PC-3 (cell line): ENCODE measurements at regions not wholly inside any gene's neighbourhood (a gene's known extent, or its start where the extent isn't known, plus 50 kb on each side); places are given as distances from the start of the nearest gene placed in this dataset.

Source experiments
- ATAC-seq: fragments of 200-7000 bp; cut with Tn5 transposase; 2 replicates; pipeline ENCODE4 v1.9.1; 2020; ENCODE audit warnings: mild to moderate bottlenecking, moderate library complexity
- BruUV-seq: library from RNA; stranded (reverse); fragments of 400-500 nt; replicated peaks from 2 replicates; lab custom pipeline; 2021; lab: Mats Ljungman, UMichigan
- CTCF ChIA-PET: fragments of 300-600 bp; sonication (Branson Sonifier 250); formaldehyde crosslinking; loops from one replicate; lab custom pipeline; 2022; ENCODE audit warnings: antibody characterized with exemption; lab: Charles Lee
- POLR2A ChIA-PET: fragments of 300-600 bp; sonication (Branson Sonifier 250); formaldehyde crosslinking; loops from one replicate; lab custom pipeline; 2022; ENCODE audit warnings: antibody characterized with exemption; ENCODE audit not compliant: unreplicated experiment; lab: Charles Lee
- DNase-seq: peaks from one replicate; pipeline ENCODE4 v3.0.0-alpha.2; 2015
- H2AFZ ChIP-seq: fragments of 300-600 bp; sonication (generic); 2 replicates; pipeline ENCODE4 v1.6.0; 2016; ENCODE audit warnings: antibody characterized with exemption, low read length
- H3F3A ChIP-seq: fragments of 300-600 bp; sonication (generic); one replicate; pipeline ENCODE4 v1.6.0; 2017; ENCODE audit warnings: antibody characterized with exemption, low read length, control low read depth, mild to moderate bottlenecking; ENCODE audit not compliant: unreplicated experiment
- H3K27ac ChIP-seq: fragments of 300-600 bp; sonication (generic); 2 replicates; pipeline ENCODE4 v1.5.1; 2016; ENCODE audit warnings: mild to moderate bottlenecking, low read length
- H3K27me3 ChIP-seq: fragments of 300-600 bp; sonication (generic); 2 replicates; pipeline ENCODE4 v1.6.1; 2016; ENCODE audit warnings: low read length, mixed read lengths
- H3K36me3 ChIP-seq: fragments of 300-600 bp; sonication (generic); 2 replicates; pipeline ENCODE4 v1.6.1; 2016; ENCODE audit warnings: low read depth, mixed run types, low read length, mixed read lengths
- H3K4me1 ChIP-seq: fragments of 300-600 bp; sonication (generic); 2 replicates; pipeline ENCODE4 v1.5.1; 2016; ENCODE audit warnings: low read length; ENCODE audit not compliant: insufficient read depth
- H3K4me2 ChIP-seq: fragments of 300-600 bp; sonication (generic); 2 replicates; pipeline ENCODE4 v1.6.0; 2016; ENCODE audit warnings: low read length
- H3K4me3 ChIP-seq: fragments of 300-600 bp; sonication (generic); 2 replicates; pipeline ENCODE4 v1.5.1; 2016; ENCODE audit warnings: mild to moderate bottlenecking, low read length, mixed read lengths
- H3K79me2 ChIP-seq: fragments of 300-600 bp; sonication (generic); 2 replicates; pipeline ENCODE4 v1.6.1; 2017; ENCODE audit warnings: low read length, mixed read lengths
- H3K9ac ChIP-seq: fragments of 300-600 bp; sonication (generic); 2 replicates; pipeline ENCODE4 v1.6.0; 2016; ENCODE audit warnings: mild to moderate bottlenecking, low read length
- H3K9me2 ChIP-seq: fragments of 300-600 bp; sonication (generic); replicated peaks from 2 replicates; pipeline ENCODE4 v1.6.1; 2016; ENCODE audit warnings: mixed run types, low read length, mixed read lengths
- H3K9me3 ChIP-seq: fragments of 300-600 bp; sonication (generic); 2 replicates; pipeline ENCODE4 v1.6.1; 2016; ENCODE audit warnings: low read length, mixed read lengths
- H4K20me1 ChIP-seq: fragments of 300-600 bp; sonication (generic); 2 replicates; pipeline ENCODE4 v1.6.1; 2016; ENCODE audit warnings: low read length, mixed read lengths
- EZH2 ChIP-seq: fragments of 300-600 bp; sonication (generic); IDR thresholded peaks from one replicate; pipeline ENCODE4 v1.6.1; 2017; ENCODE audit warnings: antibody characterized with exemption, mild to moderate bottlenecking, low read length; ENCODE audit not compliant: unreplicated experiment
- EZH2phosphoT487 ChIP-seq: fragments of 300-600 bp; sonication (generic); IDR thresholded peaks from 2 replicates; pipeline ENCODE4 v1.6.1; 2018; ENCODE audit warnings: mild to moderate bottlenecking, antibody characterized with exemption, low read length, borderline replicate concordance
- intact Hi-C: fragments of 100-400 bp; cut with micrococcal nuclease; formaldehyde crosslinking; loops from 2 replicates; pipeline ENCODE4 v1.9.0; 2023
- TF ChIP-seq, protein P1 (sequence below): fragments of 300-600 bp; sonication (generic); conservative IDR thresholded peaks from 2 replicates; pipeline ENCODE4 v1.5.1; 2017; ENCODE audit warnings: antibody characterized with exemption, low read depth, mild to moderate bottlenecking, low read length

DNA sequence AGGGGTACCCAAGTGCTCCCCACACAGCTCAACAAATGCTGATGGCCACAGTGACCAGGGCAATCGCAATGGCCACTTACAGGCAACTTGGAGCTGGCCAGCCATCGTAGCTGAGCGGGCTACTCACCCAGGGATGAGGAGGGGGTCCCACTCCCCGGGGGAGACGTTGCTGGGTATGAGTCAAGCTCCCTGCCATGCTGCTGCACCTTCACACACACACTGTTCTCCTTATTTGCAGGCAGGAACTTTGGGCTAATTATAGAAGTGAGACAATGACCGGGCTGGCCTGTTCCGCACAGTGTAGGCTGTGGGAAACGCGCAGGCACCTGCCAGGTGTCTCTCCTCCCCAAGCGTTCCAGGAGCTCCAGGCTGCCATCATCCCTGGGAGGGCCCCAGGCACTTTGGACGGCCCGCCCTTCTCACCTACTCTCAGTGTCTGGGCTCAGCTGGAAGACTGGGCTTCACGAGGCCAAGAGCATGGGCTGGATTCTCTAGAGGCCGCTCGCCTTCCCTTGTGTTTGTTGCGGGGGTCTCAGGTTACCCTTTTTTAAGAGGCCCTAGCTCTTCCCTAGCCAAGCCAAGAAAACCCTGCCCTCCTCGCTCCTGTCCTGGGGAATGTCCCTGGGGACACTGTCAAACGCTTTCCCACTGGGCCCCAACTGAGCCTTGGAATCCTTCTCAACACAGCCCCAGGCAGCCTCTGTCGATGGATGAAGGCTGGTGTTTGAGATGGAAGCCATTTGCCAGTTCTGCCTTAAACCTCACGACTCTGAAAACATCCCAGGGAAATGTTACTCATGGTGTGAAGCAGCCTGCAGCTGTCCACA, 73.0 kb downstream of the RTL6 start:
- ATAC-seq = no peak
- no peaks in the 10 kb centered on the region for H3K27me3 ChIP-seq
- no peak overlapping the region for H3K9ac ChIP-seq
- CTCF ChIA-PET = no interaction called here
- H3K9me3 ChIP-seq = 0 out of 2 replicates have a peak, but pooled peaks cover 2% of the 10 kb centered on the region
- H2AFZ ChIP-seq = no peak overlapping the region
- TF ChIP-seq EZH2phosphoT487 (no peak), EZH2 (no peak)
- TF ChIP-seq, protein P1, sequence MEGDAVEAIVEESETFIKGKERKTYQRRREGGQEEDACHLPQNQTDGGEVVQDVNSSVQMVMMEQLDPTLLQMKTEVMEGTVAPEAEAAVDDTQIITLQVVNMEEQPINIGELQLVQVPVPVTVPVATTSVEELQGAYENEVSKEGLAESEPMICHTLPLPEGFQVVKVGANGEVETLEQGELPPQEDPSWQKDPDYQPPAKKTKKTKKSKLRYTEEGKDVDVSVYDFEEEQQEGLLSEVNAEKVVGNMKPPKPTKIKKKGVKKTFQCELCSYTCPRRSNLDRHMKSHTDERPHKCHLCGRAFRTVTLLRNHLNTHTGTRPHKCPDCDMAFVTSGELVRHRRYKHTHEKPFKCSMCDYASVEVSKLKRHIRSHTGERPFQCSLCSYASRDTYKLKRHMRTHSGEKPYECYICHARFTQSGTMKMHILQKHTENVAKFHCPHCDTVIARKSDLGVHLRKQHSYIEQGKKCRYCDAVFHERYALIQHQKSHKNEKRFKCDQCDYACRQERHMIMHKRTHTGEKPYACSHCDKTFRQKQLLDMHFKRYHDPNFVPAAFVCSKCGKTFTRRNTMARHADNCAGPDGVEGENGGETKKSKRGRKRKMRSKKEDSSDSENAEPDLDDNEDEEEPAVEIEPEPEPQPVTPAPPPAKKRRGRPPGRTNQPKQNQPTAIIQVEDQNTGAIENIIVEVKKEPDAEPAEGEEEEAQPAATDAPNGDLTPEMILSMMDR = no peak
- DNase-seq = no peak
- H4K20me1 ChIP-seq = no peaks in the 10 kb centered on the region
- no peaks in the 10 kb centered on the region for H3K9me2 ChIP-seq
- H3K27ac ChIP-seq = no peak overlapping the region
- no TSS peak for BruUV-seq
- no peak overlapping the region for H3K4me2 ChIP-seq
- peaks cover 3% of the 10 kb centered on the region; the same call in 1 of the 2 replicates for H3K4me1 ChIP-seq
- intact Hi-C loops = no loop called here
- no peak overlapping the region for H3K4me3 ChIP-seq
- POLR2A ChIA-PET = no interaction called here
- no peaks in the 10 kb centered on the region for H3F3A ChIP-seq
- H3K79me2 ChIP-seq = no peaks in the 10 kb centered on the region
- H3K36me3 ChIP-seq = no peaks in the 10 kb centered on the region

DNA sequence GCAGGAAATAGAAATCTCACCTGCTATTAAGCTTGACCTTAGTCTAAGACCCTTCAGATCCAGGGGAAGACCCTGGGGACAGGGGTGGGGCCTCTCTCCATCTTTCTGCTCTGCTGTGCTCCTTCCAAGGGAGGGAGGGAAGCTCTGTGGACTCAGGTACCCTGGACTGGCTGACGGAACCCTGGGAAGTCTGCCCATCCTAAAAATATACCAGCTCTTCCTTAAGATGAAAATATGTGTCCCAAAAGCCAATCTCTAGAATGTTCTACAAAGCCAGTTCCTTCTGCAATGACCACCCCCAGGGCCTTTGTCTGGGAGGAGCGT, 73.7 kb downstream of the RTL6 start:
- CTCF ChIA-PET = no interaction called here
- intact Hi-C loops = no loop called here
- H3K36me3 ChIP-seq = no peaks in the 10 kb centered on the region
- H3F3A ChIP-seq = no peaks in the 10 kb centered on the region
- 0 out of 2 replicates have a peak, but pooled peaks cover 10% of the 10 kb centered on the region for H3K9me3 ChIP-seq
- no peak overlapping the region for H3K4me3 ChIP-seq
- H4K20me1 ChIP-seq = no peaks in the 10 kb centered on the region
- no peaks in the 10 kb centered on the region for H3K9me2 ChIP-seq
- POLR2A ChIA-PET = no interaction called here
- H2AFZ ChIP-seq = no peak overlapping the region
- H3K4me2 ChIP-seq = no peak overlapping the region
- H3K27ac ChIP-seq = no peak overlapping the region
- no peak for DNase-seq
- TF ChIP-seq, protein P1 = no peak
- TF ChIP-seq EZH2 (no peak), EZH2phosphoT487 (no peak)
- H3K27me3 ChIP-seq = no peaks in the 10 kb centered on the region
- no peaks in the 10 kb centered on the region for H3K79me2 ChIP-seq
- H3K9ac ChIP-seq = no peak overlapping the region
- no TSS peak for BruUV-seq
- ATAC-seq = no peak
- H3K4me1 ChIP-seq = peaks cover 3% of the 10 kb centered on the region; the same call in 1 of the 2 replicates

DNA sequence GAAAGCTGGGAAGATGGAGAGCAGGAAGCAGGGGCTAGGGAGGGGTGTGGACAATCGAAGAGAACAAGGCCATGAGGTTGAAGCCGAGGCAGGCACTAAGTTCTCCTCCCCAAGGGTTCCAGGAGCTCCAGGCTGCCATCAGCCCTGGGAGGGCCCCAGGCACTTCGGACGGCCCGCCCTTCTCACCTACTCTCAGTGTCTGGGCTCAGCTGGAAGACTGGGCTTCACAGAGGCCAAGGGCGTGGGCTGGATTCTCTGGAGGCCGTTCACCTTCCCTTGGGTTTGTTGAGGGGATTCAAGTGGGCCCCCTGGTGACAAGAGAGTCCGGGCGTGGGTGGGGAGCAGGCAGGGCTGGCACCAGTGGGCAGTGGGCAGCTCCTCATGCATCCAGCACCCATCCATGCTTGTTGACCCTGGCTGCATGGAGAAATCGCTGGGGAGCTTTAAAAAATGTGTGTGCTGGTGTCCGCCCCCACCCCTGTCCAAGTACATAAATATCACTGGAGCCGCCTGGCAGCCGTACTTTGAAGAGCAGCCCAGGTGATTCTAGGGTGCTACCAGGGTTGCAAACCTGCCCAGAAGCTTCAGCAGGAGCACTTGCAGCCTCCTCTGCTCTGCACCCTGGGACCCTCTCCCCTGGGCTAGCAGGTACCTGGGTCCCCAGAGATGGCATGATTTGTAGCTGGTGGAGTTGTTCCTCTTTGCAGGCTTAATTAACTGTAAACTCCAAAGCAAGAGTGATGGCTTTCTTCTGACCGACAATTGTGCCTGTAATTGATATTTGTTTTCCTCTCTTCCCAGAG, 74.3 kb downstream of the RTL6 start:
- H3F3A ChIP-seq = no peaks in the 10 kb centered on the region
- H3K79me2 ChIP-seq = no peaks in the 10 kb centered on the region
- ChIA-PET CTCF (no interaction called here), POLR2A (no interaction called here)
- no peak for DNase-seq
- intact Hi-C loops = no loop called here
- no TSS peak for BruUV-seq
- no peak overlapping the region for H3K4me3 ChIP-seq
- no peak for ATAC-seq
- no peak overlapping the region for H2AFZ ChIP-seq
- H4K20me1 ChIP-seq = no peaks in the 10 kb centered on the region
- no peak overlapping the region for H3K27ac ChIP-seq
- H3K9ac ChIP-seq = no peak overlapping the region
- no peaks in the 10 kb centered on the region for H3K9me2 ChIP-seq
- TF ChIP-seq, protein P1 = no peak
- H3K4me2 ChIP-seq = no peak overlapping the region
- no peaks in the 10 kb centered on the region for H3K27me3 ChIP-seq
- 0 out of 2 replicates have a peak, but pooled peaks cover 10% of the 10 kb centered on the region for H3K9me3 ChIP-seq
- H3K36me3 ChIP-seq = no peaks in the 10 kb centered on the region
- peaks cover 3% of the 10 kb centered on the region; the same call in 1 of the 2 replicates for H3K4me1 ChIP-seq
